WERI-Rb-1 (cell line): ENCODE measurements at regions not wholly inside any gene's neighbourhood (a gene's known extent, or its start where the extent isn't known, plus 50 kb on each side); places are given as distances from the start of the nearest gene placed in this dataset.
"Not testable (repeated sequence)": the region's sequence is repeated elsewhere in the genome, so short reads cannot be mapped to it uniquely, and the experiment has no call there.

ENCODE experiments used
- DNase-seq: peaks from one replicate; pipeline ENCODE4 v3.0.0-alpha.2; 2020
- H3K27ac ChIP-seq: fragments of 250-450 bp; sonication (Bioruptor Pico); 2 replicates; pipeline ENCODE4 v1.5.1; 2020; ENCODE audit warnings: mild to moderate bottlenecking, moderate library complexity
- H3K27me3 ChIP-seq: fragments of 250-450 bp; sonication (Bioruptor Pico); 2 replicates; pipeline ENCODE4 v1.5.1; 2021; ENCODE audit warnings: mild to moderate bottlenecking, low read depth, moderate library complexity; ENCODE audit not compliant: insufficient read depth, severe bottlenecking
- H3K36me3 ChIP-seq: fragments of 250-450 bp; sonication (Bioruptor Pico); 2 replicates; pipeline ENCODE4 v1.5.1; 2020; ENCODE audit warnings: mild to moderate bottlenecking, moderate library complexity
- H3K4me3 ChIP-seq: 2 replicates; pipeline ENCODE4 v1.5.1; 2011; ENCODE audit warnings: low read depth, mild to moderate bottlenecking, control low read depth, low read length
- H3K9me3 ChIP-seq: fragments of 250-450 bp; sonication (Bioruptor Pico); 2 replicates; pipeline ENCODE4 v1.5.1; 2021; ENCODE audit warnings: mild to moderate bottlenecking, moderate library complexity; ENCODE audit not compliant: severe bottlenecking
- CTCF ChIP-seq: IDR thresholded peaks from 2 replicates; pipeline ENCODE4 v1.5.1; 2011; ENCODE audit warnings: low read depth, mild to moderate bottlenecking, control low read depth, inconsistent platforms, low read length

DNA sequence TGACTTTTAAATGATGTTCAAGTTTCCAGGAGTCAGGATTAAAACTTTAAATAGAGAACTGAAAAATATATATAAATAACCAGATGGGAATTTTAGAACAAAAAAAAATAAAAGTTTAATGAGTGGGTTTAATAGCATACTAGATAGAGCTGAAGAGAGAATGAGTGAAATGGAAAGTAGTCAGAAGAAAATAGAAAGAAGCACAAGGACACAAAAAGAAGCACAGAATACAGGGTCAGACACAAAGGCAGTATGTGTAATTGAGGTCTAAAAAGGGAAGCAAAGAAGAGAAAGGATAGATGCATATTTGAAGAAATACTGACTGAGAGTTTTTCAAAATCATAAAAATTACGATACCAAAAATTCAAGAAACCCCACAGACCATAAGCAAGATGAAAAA, 159.8 kb upstream of the FERMT1 start:
- Histone ChIP-seq H3K4me3 (no peak overlapping the region), H3K36me3 (no peaks in the 10 kb centered on the region), H3K27ac (no peak overlapping the region), H3K27me3 (no peaks in the 10 kb centered on the region), H3K9me3 (no peaks in the 10 kb centered on the region)
- no peak for TF ChIP-seq CTCF
- no peak for DNase-seq

- peaks cover 16% of the 10 kb centered on the region for H3K27me3 ChIP-seq
- no peaks in the 10 kb centered on the region for H3K9me3 ChIP-seq
- no peak overlapping the region for H3K4me3 ChIP-seq
- DNase-seq, result no peak
- H3K36me3 ChIP-seq, result no peaks in the 10 kb centered on the region
- no peak for TF ChIP-seq CTCF
- no peak overlapping the region for H3K27ac ChIP-seq
These were observed 154.9 kb upstream of the FERMT1 start for GRCh38 chr20:6277661-6278240.

DNA sequence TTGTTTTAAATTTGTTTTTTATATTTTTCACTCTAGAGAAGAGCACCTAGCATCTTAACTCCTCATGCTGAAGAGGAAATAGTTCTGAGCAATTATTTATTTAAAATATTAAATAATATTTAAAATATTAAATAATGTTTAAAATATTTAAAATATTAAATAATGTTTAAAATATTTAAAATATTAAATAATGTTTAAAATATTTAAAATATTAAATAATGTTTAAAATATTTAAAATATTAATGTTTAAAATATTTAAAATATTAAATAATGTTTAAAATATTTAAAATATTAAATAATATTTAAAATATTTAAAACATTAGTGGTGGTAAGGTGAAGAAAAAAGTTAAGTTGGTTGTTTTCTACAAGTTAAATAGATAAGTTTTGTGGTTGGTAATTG, 147.6 kb upstream of the FERMT1 start:
- peaks cover 14% of the 10 kb centered on the region for H3K27me3 ChIP-seq
- not testable (repeated sequence) for H3K9me3 ChIP-seq, H3K4me3 ChIP-seq, H3K36me3 ChIP-seq, H3K27ac ChIP-seq, DNase-seq

GRCh38 chr20:6269168-6269873, 146.5 kb upstream of the FERMT1 start:
- Histone ChIP-seq H3K27ac (no peak overlapping the region), H3K4me3 (no peak overlapping the region), H3K36me3 (no peaks in the 10 kb centered on the region), H3K9me3 (no peaks in the 10 kb centered on the region), H3K27me3 (peaks cover 21% of the 10 kb centered on the region)
- DNase-seq, result no peak
- no peak for TF ChIP-seq CTCF

DNA sequence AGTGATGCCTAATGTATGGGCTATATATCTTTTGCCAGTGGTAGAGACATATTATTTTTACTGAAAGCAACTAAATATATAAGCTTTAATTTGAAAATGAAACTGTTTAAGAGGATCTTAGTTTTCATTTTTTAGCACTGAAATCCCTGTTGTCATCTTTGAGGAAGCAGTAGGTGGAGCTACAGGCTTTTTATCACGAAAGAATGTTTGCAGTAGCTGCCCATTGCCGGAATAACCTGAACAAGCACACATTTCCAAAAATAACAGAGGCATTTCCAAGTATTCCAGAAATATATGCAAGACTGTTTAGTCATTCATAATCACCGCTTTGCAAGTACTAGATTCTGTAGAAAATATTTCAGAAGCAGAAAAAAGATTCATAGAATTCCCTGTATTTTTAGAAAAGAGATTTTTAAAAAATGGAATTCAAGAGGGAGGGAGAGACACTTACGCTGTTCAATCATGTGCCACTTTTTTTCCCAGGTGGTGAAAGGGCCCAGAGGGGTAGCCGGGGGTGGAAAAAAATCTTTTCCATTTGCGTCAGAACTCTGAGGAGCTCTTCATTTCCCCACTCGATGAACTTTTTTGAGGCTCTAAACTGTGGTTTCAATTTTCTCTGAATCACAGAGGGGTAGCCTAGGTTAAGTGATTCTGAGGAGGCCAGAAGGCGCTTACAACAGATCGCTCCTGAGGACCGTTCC, 142.5 kb upstream of the FERMT1 start:
- no peaks in the 10 kb centered on the region for H3K36me3 ChIP-seq
- H3K9me3 ChIP-seq, result no peaks in the 10 kb centered on the region
- DNase-seq, result no peak
- H3K4me3 ChIP-seq, result no peak overlapping the region
- TF ChIP-seq CTCF, result 0 out of 2 replicates have a peak, but pooled peaks have one; percentile 5
- H3K27me3 ChIP-seq, result peaks cover 47% of the 10 kb centered on the region
- no peak overlapping the region for H3K27ac ChIP-seq

DNA sequence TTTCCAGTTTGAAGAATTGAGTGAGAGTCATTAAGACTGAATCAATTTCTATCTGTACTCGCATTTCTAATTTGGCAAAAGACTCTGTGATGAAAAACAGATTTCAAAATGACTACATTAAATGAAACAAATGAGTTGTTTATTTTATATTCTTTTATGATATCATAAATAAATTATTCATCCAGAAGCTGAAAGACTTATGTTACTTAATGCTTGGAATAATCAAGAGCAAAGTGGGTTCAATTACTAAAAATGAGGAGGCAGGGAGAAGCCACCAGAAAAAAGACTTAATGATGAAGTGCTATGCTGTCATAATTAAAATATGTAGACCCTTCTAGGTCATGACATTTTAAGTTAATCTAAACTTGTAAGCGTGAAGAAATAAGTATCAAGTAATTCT, 130.6 kb upstream of the FERMT1 start:
- TF ChIP-seq CTCF, result no peak
- Histone ChIP-seq H3K36me3 (no peaks in the 10 kb centered on the region), H3K27me3 (peaks cover 21% of the 10 kb centered on the region), H3K4me3 (no peak overlapping the region), H3K27ac (no peak overlapping the region), H3K9me3 (no peaks in the 10 kb centered on the region)
- DNase-seq, result no peak
